ENCODE measurements at regions not wholly inside any gene's neighbourhood (a gene's known extent, or its start where the extent isn't known, plus 50 kb on each side); places are given as distances from the start of the nearest gene placed in this dataset.

GRCh38 chr3:159748425-159748824 lies 240.2 kb upstream of the IL12A start:
- TF ChIP-seq EP300 (IDR thresholded peaks at IDR 0.05; ENCODE audit: borderline replicate concordance in 1 of 2, low read depth in 1 of 2, low read length in 1 of 2): no peak
- TF ChIP-seq, protein P1, sequence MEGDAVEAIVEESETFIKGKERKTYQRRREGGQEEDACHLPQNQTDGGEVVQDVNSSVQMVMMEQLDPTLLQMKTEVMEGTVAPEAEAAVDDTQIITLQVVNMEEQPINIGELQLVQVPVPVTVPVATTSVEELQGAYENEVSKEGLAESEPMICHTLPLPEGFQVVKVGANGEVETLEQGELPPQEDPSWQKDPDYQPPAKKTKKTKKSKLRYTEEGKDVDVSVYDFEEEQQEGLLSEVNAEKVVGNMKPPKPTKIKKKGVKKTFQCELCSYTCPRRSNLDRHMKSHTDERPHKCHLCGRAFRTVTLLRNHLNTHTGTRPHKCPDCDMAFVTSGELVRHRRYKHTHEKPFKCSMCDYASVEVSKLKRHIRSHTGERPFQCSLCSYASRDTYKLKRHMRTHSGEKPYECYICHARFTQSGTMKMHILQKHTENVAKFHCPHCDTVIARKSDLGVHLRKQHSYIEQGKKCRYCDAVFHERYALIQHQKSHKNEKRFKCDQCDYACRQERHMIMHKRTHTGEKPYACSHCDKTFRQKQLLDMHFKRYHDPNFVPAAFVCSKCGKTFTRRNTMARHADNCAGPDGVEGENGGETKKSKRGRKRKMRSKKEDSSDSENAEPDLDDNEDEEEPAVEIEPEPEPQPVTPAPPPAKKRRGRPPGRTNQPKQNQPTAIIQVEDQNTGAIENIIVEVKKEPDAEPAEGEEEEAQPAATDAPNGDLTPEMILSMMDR (IDR thresholded peaks at IDR 0.05): no peak
- TF ChIP-seq TAF1 (IDR thresholded peaks at IDR 0.05; ENCODE audit: borderline replicate concordance, low read depth, low read length): no peak
- no peak for TF ChIP-seq MAX (IDR thresholded peaks at IDR 0.05; ENCODE audit: low read depth)
- TF ChIP-seq NRF1 (IDR thresholded peaks at IDR 0.05; ENCODE audit: low read depth, low read length): no peak
- TF ChIP-seq FOXM1 (IDR thresholded peaks at IDR 0.05; ENCODE audit: low read depth): no peak
- TF ChIP-seq YY1 (IDR thresholded peaks at IDR 0.05; ENCODE audit: low read depth): no peak
- TF ChIP-seq POLR2AphosphoS5 (IDR thresholded peaks at IDR 0.05; ENCODE audit: low read depth, low read length): no peak
- no peak for TF ChIP-seq TEAD4 (IDR thresholded peaks at IDR 0.05; ENCODE audit: borderline replicate concordance, insufficient read depth)
- no peak for TF ChIP-seq CHD2 (IDR thresholded peaks at IDR 0.05; ENCODE audit: low read length, partially characterized antibody)
- no peak for TF ChIP-seq SIN3A (IDR thresholded peaks at IDR 0.05; ENCODE audit: borderline replicate concordance, low read depth, low read length)
- no peak for TF ChIP-seq FOXJ3 (CRISPR knock-in tag; IDR thresholded peaks at IDR 0.05)
- TF ChIP-seq REST (IDR thresholded peaks at IDR 0.05; ENCODE audit: low read depth, low read length): no peak
